ENCODE measurements at regions not wholly inside any gene's neighbourhood (a gene's known extent, or its start where the extent isn't known, plus 50 kb on each side); places are given as distances from the start of the nearest gene placed in this dataset.

GRCh38 chr10:88207121-88207546 lies 343.7 kb downstream of the PTEN start:
- no peak for TF ChIP-seq POLR2A (IDR thresholded peaks at IDR 0.05; ENCODE audit: low read length)
- no peak for TF ChIP-seq GATA1 (IDR thresholded peaks at IDR 0.05; ENCODE audit: low read depth, low read length)

Measured in erythroblast (primary cell).